Smooth muscle cell (in vitro differentiated cells): ENCODE measurements at regions not wholly inside any gene's neighbourhood (a gene's known extent, or its start where the extent isn't known, plus 50 kb on each side); places are given as distances from the start of the nearest gene placed in this dataset.

Experiments used
- DNase-seq: peaks from one replicate; lab custom pipeline; 2025; ENCODE audit not compliant: unreplicated experiment; lab: John Stamatoyannopoulos, UW
- H2AFZ ChIP-seq: fragments of 200-600 bp; sonication (generic); 2 replicates; pipeline ENCODE4 v1.6.0; 2016; ENCODE audit warnings: antibody characterized with exemption, low read depth, mild to moderate bottlenecking
- H3F3A ChIP-seq: fragments of 200-600 bp; sonication (generic); 2 replicates; pipeline ENCODE4 v1.6.0; 2017; ENCODE audit warnings: antibody characterized with exemption, low read depth
- H3K27ac ChIP-seq: fragments of 200-600 bp; sonication (generic); 2 replicates; pipeline ENCODE4 v1.5.1; 2016; ENCODE audit warnings: low read depth, mild to moderate bottlenecking
- H3K27me3 ChIP-seq: fragments of 200-600 bp; sonication (generic); 2 replicates; pipeline ENCODE4 v1.6.1; 2016; ENCODE audit warnings: low read depth, mild to moderate bottlenecking
- H3K36me3 ChIP-seq: fragments of 200-600 bp; sonication (generic); 2 replicates; pipeline ENCODE4 v1.5.1; 2016; ENCODE audit warnings: low read depth
- H3K4me1 ChIP-seq: fragments of 200-600 bp; sonication (generic); 2 replicates; pipeline ENCODE4 v1.5.1; 2016; ENCODE audit warnings: low read depth
- H3K4me2 ChIP-seq: fragments of 200-600 bp; sonication (generic); 2 replicates; pipeline ENCODE4 v1.6.0; 2016; ENCODE audit warnings: mild to moderate bottlenecking
- H3K4me3 ChIP-seq: fragments of 200-600 bp; sonication (generic); 2 replicates; pipeline ENCODE4 v1.5.1; 2016; ENCODE audit warnings: mild to moderate bottlenecking
- H3K79me2 ChIP-seq: fragments of 200-600 bp; sonication (generic); 2 replicates; pipeline ENCODE4 v1.6.0; 2016; ENCODE audit warnings: low read depth, mild to moderate bottlenecking
- H3K9ac ChIP-seq: fragments of 200-600 bp; sonication (generic); 2 replicates; pipeline ENCODE4 v1.6.0; 2016; ENCODE audit warnings: low read depth
- H3K9me3 ChIP-seq: fragments of 200-600 bp; sonication (generic); replicated peaks from 2 replicates; pipeline ENCODE4 v1.5.1; 2016; ENCODE audit warnings: low read depth
- H4K20me1 ChIP-seq: fragments of 200-600 bp; sonication (generic); 2 replicates; pipeline ENCODE4 v1.6.0; 2016; ENCODE audit warnings: low read depth
- CTCF ChIP-seq: fragments of 200-600 bp; sonication (generic); IDR thresholded peaks from 2 replicates; pipeline ENCODE4 v1.5.1; 2017; ENCODE audit warnings: borderline replicate concordance, mild to moderate bottlenecking, antibody characterized with exemption; ENCODE audit not compliant: insufficient read depth, poor library complexity, severe bottlenecking
- WGBS: methylation state at CpG from one replicate; pipeline ENCODE4 v1.1.7; 2016; ENCODE audit warnings: low lambda C conversion rate; 5-methylcytosine and 5-hydroxymethylcytosine counted together

GRCh38 chr15:95520511-95520910, 810.0 kb upstream of the NR2F2 start:
- H3K36me3 ChIP-seq: no peaks in the 10 kb centered on the region
- H3K4me3 ChIP-seq: no peak overlapping the region
- no peak overlapping the region for H3K4me2 ChIP-seq
- TF ChIP-seq CTCF: no peak
- no peaks in the 10 kb centered on the region for H4K20me1 ChIP-seq
- no peak overlapping the region for H3K9ac ChIP-seq
- WGBS: 38% methylated on average over 2 of the region's 2 CpGs
- no peak overlapping the region for H2AFZ ChIP-seq
- no peak overlapping the region for H3K27ac ChIP-seq
- H3K27me3 ChIP-seq: no peaks in the 10 kb centered on the region
- H3K9me3 ChIP-seq: no peaks in the 10 kb centered on the region
- no peak for DNase-seq
- H3K4me1 ChIP-seq: no peaks in the 10 kb centered on the region
- no peaks in the 10 kb centered on the region for H3K79me2 ChIP-seq
- no peaks in the 10 kb centered on the region for H3F3A ChIP-seq

GRCh38 chr15:95520922-95521321, 809.6 kb upstream of the NR2F2 start:
- no peak for TF ChIP-seq CTCF
- Histone ChIP-seq H3K79me2 (no peaks in the 10 kb centered on the region), H4K20me1 (no peaks in the 10 kb centered on the region), H3K27me3 (no peaks in the 10 kb centered on the region), H3K27ac (no peak overlapping the region), H2AFZ (no peak overlapping the region), H3K36me3 (no peaks in the 10 kb centered on the region), H3F3A (no peaks in the 10 kb centered on the region), H3K9me3 (no peaks in the 10 kb centered on the region), H3K4me1 (no peaks in the 10 kb centered on the region), H3K4me3 (no peak overlapping the region), H3K9ac (no peak overlapping the region), H3K4me2 (no peak overlapping the region)
- no peak for DNase-seq
- 77% methylated on average over 4 of the region's 4 CpGs for WGBS

GRCh38 chr15:95522533-95522932, 808.0 kb upstream of the NR2F2 start:
- Histone ChIP-seq H3K36me3 (no peaks in the 10 kb centered on the region), H3K9ac (no peak overlapping the region), H4K20me1 (no peaks in the 10 kb centered on the region), H3K79me2 (no peaks in the 10 kb centered on the region), H3K4me2 (no peak overlapping the region), H2AFZ (no peak overlapping the region), H3K4me3 (no peak overlapping the region), H3K4me1 (no peaks in the 10 kb centered on the region), H3K27ac (no peak overlapping the region), H3K9me3 (no peaks in the 10 kb centered on the region), H3F3A (no peaks in the 10 kb centered on the region), H3K27me3 (no peaks in the 10 kb centered on the region)
- 91% methylated on average over 3 of the region's 3 CpGs for WGBS
- TF ChIP-seq CTCF: no peak
- no peak for DNase-seq

- Histone ChIP-seq H4K20me1 (no peaks in the 10 kb centered on the region), H3F3A (no peaks in the 10 kb centered on the region), H3K4me2 (no peak overlapping the region), H3K79me2 (no peaks in the 10 kb centered on the region), H2AFZ (no peak overlapping the region), H3K4me1 (no peaks in the 10 kb centered on the region), H3K9ac (no peak overlapping the region), H3K9me3 (no peaks in the 10 kb centered on the region), H3K27me3 (no peaks in the 10 kb centered on the region), H3K36me3 (no peaks in the 10 kb centered on the region), H3K27ac (no peak overlapping the region), H3K4me3 (no peak overlapping the region)
- TF ChIP-seq CTCF: no peak
- WGBS: 89% methylated on average over 3 of the region's 3 CpGs
- DNase-seq: no peak
Measured at GRCh38 chr15:95528920-95529319, 801.6 kb upstream of the NR2F2 start.
